IMR-90 (cell line): ENCODE measurements at regions not wholly inside any gene's neighbourhood (a gene's known extent, or its start where the extent isn't known, plus 50 kb on each side); places are given as distances from the start of the nearest gene placed in this dataset.

Source experiments
- ATAC-seq: fragments of 200-7000 bp; cut with Tn5 transposase; 2 replicates; pipeline ENCODE4 v1.9.1; 2020; ENCODE audit warnings: low read depth, mild to moderate bottlenecking, moderate library complexity
- BruUV-seq: library from RNA; stranded (reverse); fragments of 400-500 nt; replicated peaks from 2 replicates; lab custom pipeline; 2021; lab: Mats Ljungman, UMichigan
- CTCF ChIA-PET: fragments of 300-600 bp; formaldehyde crosslinking; extraction: SDS; loops from one replicate; lab custom pipeline; 2021; ENCODE audit warnings: antibody characterized with exemption; lab: Yijun Ruan, JAX
- POLR2A ChIA-PET: fragments of 300-600 bp; sonication (Branson Sonifier 250); formaldehyde crosslinking; loops from one replicate; lab custom pipeline; 2022; ENCODE audit warnings: antibody characterized with exemption; ENCODE audit not compliant: unreplicated experiment; lab: Charles Lee
- DNase-seq: peaks from one replicate; pipeline ENCODE4 v3.0.0; 2013
- H2AFZ ChIP-seq: replicated peaks from 2 replicates; pipeline ENCODE3; 2013; ENCODE audit warnings: low read length, mild to moderate bottlenecking; ENCODE audit not compliant: poor library complexity
- H2AK5ac ChIP-seq: 2 replicates; pipeline ENCODE4 v1.6.1; 2013; ENCODE audit warnings: low read depth, low read length, inconsistent platforms
- H2AK9ac ChIP-seq: replicated peaks from 2 replicates; pipeline ENCODE3; 2013; ENCODE audit warnings: mild to moderate bottlenecking, low read depth, low read length, moderate library complexity; ENCODE audit not compliant: poor library complexity
- H2BK120ac ChIP-seq: 2 replicates; pipeline ENCODE4 v1.6.1; 2013; ENCODE audit warnings: low read depth, low read length, inconsistent platforms
- H2BK15ac ChIP-seq: 3 replicates; pipeline ENCODE4 v1.6.1; 2013; ENCODE audit warnings: low read depth, low read length, inconsistent platforms
- H2BK20ac ChIP-seq: 2 replicates; pipeline ENCODE4 v1.6.1; 2013; ENCODE audit warnings: low read depth, mild to moderate bottlenecking, inconsistent platforms, low read length, moderate library complexity
- H2BK5ac ChIP-seq: 2 replicates; pipeline ENCODE4 v1.6.1; 2013; ENCODE audit warnings: mild to moderate bottlenecking, low read depth, low read length, inconsistent platforms; ENCODE audit not compliant: poor library complexity, severe bottlenecking
- H3K14ac ChIP-seq: replicated peaks from 2 replicates; pipeline ENCODE4 v1.6.1; 2013; ENCODE audit warnings: low read depth, low read length, inconsistent platforms
- H3K18ac ChIP-seq: 2 replicates; pipeline ENCODE4 v1.6.1; 2013; ENCODE audit warnings: low read depth, low read length, control low read depth
- H3K23ac ChIP-seq: 2 replicates; pipeline ENCODE4 v1.6.1; 2013; ENCODE audit warnings: low read depth, low read length, inconsistent platforms
- H3K27ac ChIP-seq: 2 replicates; pipeline ENCODE4 v1.5.1; 2013; ENCODE audit warnings: mild to moderate bottlenecking, control low read depth, low read length; ENCODE audit not compliant: insufficient read depth
- H3K27me3 ChIP-seq: 2 replicates; pipeline ENCODE4 v1.6.1; 2013; ENCODE audit warnings: low read length; ENCODE audit not compliant: control insufficient read depth, insufficient read depth
- H3K36me3 ChIP-seq: 2 replicates; pipeline ENCODE4 v1.6.1; 2013; ENCODE audit warnings: low read length, mixed read lengths; ENCODE audit not compliant: control insufficient read depth, insufficient read depth
- H3K4ac ChIP-seq: 2 replicates; pipeline ENCODE4 v1.6.1; 2013; ENCODE audit warnings: low read depth, low read length, inconsistent platforms
- H3K4me1 ChIP-seq: 2 replicates; pipeline ENCODE4 v1.6.1; 2013; ENCODE audit warnings: low read length, mixed read lengths; ENCODE audit not compliant: control insufficient read depth, insufficient read depth
- H3K4me2 ChIP-seq: 2 replicates; pipeline ENCODE4 v1.6.1; 2013; ENCODE audit warnings: low read depth, mild to moderate bottlenecking, control low read depth, low read length, moderate library complexity
- H3K4me3 ChIP-seq: 2 replicates; pipeline ENCODE4 v1.5.1; 2013; ENCODE audit warnings: low read depth, mild to moderate bottlenecking, control low read depth, low read length, moderate library complexity; ENCODE audit not compliant: insufficient read depth
- H3K56ac ChIP-seq: 2 replicates; pipeline ENCODE4 v1.6.1; 2013; ENCODE audit warnings: low read length, inconsistent platforms; ENCODE audit not compliant: insufficient read depth; ENCODE audit errors: extremely low read depth
- H3K79me1 ChIP-seq, 2 experiments: 2 replicates each; pipeline ENCODE4 v1.6.1; 2013; ENCODE audit warnings: low read length in 2 of 2, inconsistent platforms in 1 of 2, low read depth in 1 of 2
- H3K9ac ChIP-seq: 2 replicates; pipeline ENCODE4 v1.6.1; 2013; ENCODE audit warnings: low read depth, low read length, control low read depth
- H3K9me1 ChIP-seq: 2 replicates; pipeline ENCODE4 v1.6.1; 2013; ENCODE audit warnings: low read length, inconsistent platforms; ENCODE audit not compliant: insufficient read depth
- H3K9me3 ChIP-seq: 2 replicates; pipeline ENCODE4 v1.6.1; 2013; ENCODE audit warnings: low read length; ENCODE audit not compliant: control insufficient read depth, insufficient read depth
- H4K20me1 ChIP-seq: 2 replicates; pipeline ENCODE4 v1.6.1; 2013; ENCODE audit warnings: low read length, inconsistent platforms; ENCODE audit not compliant: insufficient read depth
- H4K5ac ChIP-seq: 2 replicates; pipeline ENCODE4 v1.6.1; 2013; ENCODE audit warnings: mild to moderate bottlenecking, low read depth, low read length, control low read depth
- H4K8ac ChIP-seq, 2 experiments: 2 replicates each; pipeline ENCODE4 v1.6.1; 2013; ENCODE audit warnings: low read depth in 2 of 2, low read length in 2 of 2, control low read depth in 1 of 2, inconsistent platforms in 1 of 2
- H4K91ac ChIP-seq: 2 replicates; pipeline ENCODE4 v1.6.1; 2013; ENCODE audit warnings: low read depth, low read length, inconsistent platforms; ENCODE audit not compliant: insufficient read depth
- BHLHE40 ChIP-seq: fragments of 150-350 bp; IDR thresholded peaks from 2 replicates; pipeline ENCODE4 v1.6.1; 2016; ENCODE audit warnings: mild to moderate bottlenecking, low read depth, low read length
- CTCF ChIP-seq: conservative IDR thresholded peaks from 2 replicates; pipeline ENCODE4 v1.5.1; 2012; ENCODE audit warnings: mild to moderate bottlenecking, low read depth, low read length, improper control_type of control experiment
- ELK1 ChIP-seq: fragments of 150-350 bp; IDR thresholded peaks from 2 replicates; pipeline ENCODE4 v1.6.1; 2016; ENCODE audit warnings: low read depth, mild to moderate bottlenecking, low read length, moderate library complexity, borderline replicate concordance
- FOS ChIP-seq: fragments of 150-350 bp; IDR thresholded peaks from 2 replicates; pipeline ENCODE4 v1.6.1; 2016; ENCODE audit warnings: low read depth, low read length
- RCOR1 ChIP-seq: IDR thresholded peaks from 2 replicates; pipeline ENCODE4 v1.6.1; 2012; ENCODE audit warnings: mild to moderate bottlenecking, low read length, improper control_type of control experiment; ENCODE audit not compliant: insufficient replicate concordance
- USF2 ChIP-seq: fragments of 150-350 bp; IDR thresholded peaks from 2 replicates; pipeline ENCODE4 v1.6.1; 2017; ENCODE audit warnings: mild to moderate bottlenecking, antibody characterized with exemption, low read length, low read depth
- WGBS, 2 experiments: methylation state at CpG; one replicate each; pipeline versions ENCODE4 v1.1.5 to v1.1.7; 2013; ENCODE audit warnings: missing lambda C conversion rate in 2 of 2; ENCODE audit not compliant: insufficient read length in 1 of 2; ENCODE audit errors: extremely low coverage in 2 of 2; 5-methylcytosine and 5-hydroxymethylcytosine counted together
- dilution Hi-C: fragments of 300-500 bp; cut with HindIII; formaldehyde crosslinking; loops from one replicate; pipeline ENCODE4 v1.14.3; 2018; ENCODE audit warnings: low sequenced_read_pairs; ENCODE audit not compliant: unreplicated experiment
- in situ Hi-C: fragments of 300-500 bp; cut with MboI; formaldehyde crosslinking; loops from 3 replicates; pipeline ENCODE4 v1.14.3; 2019; ENCODE audit warnings: low sequenced_read_pairs, inconsistent platforms, mixed read lengths
- intact Hi-C: fragments of 100-400 bp; cut with micrococcal nuclease; formaldehyde crosslinking; loops from 2 replicates; pipeline ENCODE4 v1.10.0; 2022

GRCh38 chr21:21750124-21750825 lies 752.1 kb downstream of the NCAM2 start:
- Histone ChIP-seq H3K4me2 (no peak overlapping the region), H2BK5ac (no peak overlapping the region), H3K9me1 (no peaks in the 10 kb centered on the region), H2BK15ac (no peak overlapping the region), H4K5ac (no peak overlapping the region), H3K4me3 (no peak overlapping the region), H2AK9ac (no peak overlapping the region), H3K23ac (no peak overlapping the region), H2BK120ac (no peak overlapping the region), H4K8ac (no peak overlapping the region), H3K79me1 (no peaks in the 10 kb centered on the region), H4K20me1 (no peaks in the 10 kb centered on the region), H3K9ac (no peak overlapping the region), H4K91ac (no peak overlapping the region), H3K4me1 (no peaks in the 10 kb centered on the region), H3K14ac (no peak overlapping the region), H3K4ac (no peak overlapping the region), H2AFZ (no peak overlapping the region), H3K27me3 (no peaks in the 10 kb centered on the region), H2BK20ac (no peak overlapping the region), H3K27ac (no peak overlapping the region), H2AK5ac (no peak overlapping the region), H3K9me3 (no peaks in the 10 kb centered on the region), H3K36me3 (no peaks in the 10 kb centered on the region), H3K18ac (no peak overlapping the region), H3K56ac (no peak overlapping the region)
- intact Hi-C loops (no loop called here), in situ Hi-C loops (no loop called here), dilution Hi-C loops (no loop called here)
- TF ChIP-seq ELK1, result no peak
- TF ChIP-seq CTCF, result no peak
- no peak for TF ChIP-seq BHLHE40
- no peak for TF ChIP-seq RCOR1
- no peak for TF ChIP-seq FOS
- TF ChIP-seq USF2, result no peak
- POLR2A ChIA-PET, result no interaction called here
- WGBS, 2 experiments, result no CpG with 5 or more reads among the region's 4 CpGs
- BruUV-seq, result no TSS peak
- no peak for ATAC-seq
- CTCF ChIA-PET, result no interaction called here
- DNase-seq, result no peak
